ENCODE measurements at regions not wholly inside any gene's neighbourhood (a gene's known extent, or its start where the extent isn't known, plus 50 kb on each side); places are given as distances from the start of the nearest gene placed in this dataset.

GRCh38 chr3:104564045-104564643 lies 802.6 kb upstream of the ALCAM start:
- TF ChIP-seq, protein P1, sequence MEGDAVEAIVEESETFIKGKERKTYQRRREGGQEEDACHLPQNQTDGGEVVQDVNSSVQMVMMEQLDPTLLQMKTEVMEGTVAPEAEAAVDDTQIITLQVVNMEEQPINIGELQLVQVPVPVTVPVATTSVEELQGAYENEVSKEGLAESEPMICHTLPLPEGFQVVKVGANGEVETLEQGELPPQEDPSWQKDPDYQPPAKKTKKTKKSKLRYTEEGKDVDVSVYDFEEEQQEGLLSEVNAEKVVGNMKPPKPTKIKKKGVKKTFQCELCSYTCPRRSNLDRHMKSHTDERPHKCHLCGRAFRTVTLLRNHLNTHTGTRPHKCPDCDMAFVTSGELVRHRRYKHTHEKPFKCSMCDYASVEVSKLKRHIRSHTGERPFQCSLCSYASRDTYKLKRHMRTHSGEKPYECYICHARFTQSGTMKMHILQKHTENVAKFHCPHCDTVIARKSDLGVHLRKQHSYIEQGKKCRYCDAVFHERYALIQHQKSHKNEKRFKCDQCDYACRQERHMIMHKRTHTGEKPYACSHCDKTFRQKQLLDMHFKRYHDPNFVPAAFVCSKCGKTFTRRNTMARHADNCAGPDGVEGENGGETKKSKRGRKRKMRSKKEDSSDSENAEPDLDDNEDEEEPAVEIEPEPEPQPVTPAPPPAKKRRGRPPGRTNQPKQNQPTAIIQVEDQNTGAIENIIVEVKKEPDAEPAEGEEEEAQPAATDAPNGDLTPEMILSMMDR (IDR thresholded peaks at IDR 0.05; ENCODE audit: low read depth, low read length, missing control alignments) = peak; percentile 35
- no peak overlapping the region for H3K4me3 ChIP-seq (ENCODE audit: low read depth, low read length)
- DNase-seq (ENCODE audit: low read depth) = peak; percentile 13

- no peak overlapping the region for H3K4me3 ChIP-seq (ENCODE audit: low read depth, low read length)
- TF ChIP-seq, protein P1 (IDR thresholded peaks at IDR 0.05; ENCODE audit: low read depth, low read length, missing control alignments) = no peak
- DNase-seq (ENCODE audit: low read depth) = no peak
Measured at GRCh38 chr3:104566054-104566453, 800.7 kb upstream of the ALCAM start.

GRCh38 chr3:104575634-104576033 lies 791.1 kb upstream of the ALCAM start:
- DNase-seq (ENCODE audit: low read depth) = no peak
- TF ChIP-seq, protein P1 (IDR thresholded peaks at IDR 0.05; ENCODE audit: low read depth, low read length, missing control alignments) = no peak
- no peak overlapping the region for H3K4me3 ChIP-seq (ENCODE audit: low read depth, low read length)

DNA sequence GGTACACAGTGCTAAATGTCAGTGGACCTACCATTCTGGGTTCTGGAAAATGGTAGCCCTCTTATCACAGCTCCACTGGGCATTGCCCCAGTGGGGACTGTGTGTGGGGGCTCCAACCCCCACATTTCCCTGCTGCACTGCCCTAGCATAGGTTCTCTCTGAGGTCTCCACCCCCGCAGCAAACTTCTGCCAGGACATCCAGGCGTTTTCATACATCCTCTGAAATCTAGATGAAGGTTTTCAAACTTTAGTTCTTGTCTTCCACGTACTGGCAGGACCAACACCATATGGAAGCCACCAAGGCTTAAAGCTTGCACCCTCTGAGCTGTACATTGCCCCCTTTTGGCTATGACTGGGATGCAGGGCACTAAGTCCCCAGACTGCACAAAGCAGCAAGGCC lies 788.2 kb upstream of the ALCAM start:
- TF ChIP-seq, protein P1 (IDR thresholded peaks at IDR 0.05; ENCODE audit: low read depth, low read length, missing control alignments) = no peak
- no peak overlapping the region for H3K4me3 ChIP-seq (ENCODE audit: low read depth, low read length)
- no peak for DNase-seq (ENCODE audit: low read depth)

GRCh38 chr3:104582092-104582491 lies 784.6 kb upstream of the ALCAM start:
- DNase-seq (ENCODE audit: low read depth) = no peak

GRCh38 chr3:104584682-104585081 lies 782.0 kb upstream of the ALCAM start:
- H3K4me3 ChIP-seq (ENCODE audit: low read depth, low read length) = no peak overlapping the region
- TF ChIP-seq, protein P1 (IDR thresholded peaks at IDR 0.05; ENCODE audit: low read depth, low read length, missing control alignments) = no peak
- DNase-seq (ENCODE audit: low read depth) = no peak

More at GRCh38 chr3:104582092-104582491, 784.6 kb upstream of the ALCAM start:
- TF ChIP-seq, protein P1 (IDR thresholded peaks at IDR 0.05; ENCODE audit: low read depth, low read length, missing control alignments) = no peak
- no peak overlapping the region for H3K4me3 ChIP-seq (ENCODE audit: low read depth, low read length)

DNA sequence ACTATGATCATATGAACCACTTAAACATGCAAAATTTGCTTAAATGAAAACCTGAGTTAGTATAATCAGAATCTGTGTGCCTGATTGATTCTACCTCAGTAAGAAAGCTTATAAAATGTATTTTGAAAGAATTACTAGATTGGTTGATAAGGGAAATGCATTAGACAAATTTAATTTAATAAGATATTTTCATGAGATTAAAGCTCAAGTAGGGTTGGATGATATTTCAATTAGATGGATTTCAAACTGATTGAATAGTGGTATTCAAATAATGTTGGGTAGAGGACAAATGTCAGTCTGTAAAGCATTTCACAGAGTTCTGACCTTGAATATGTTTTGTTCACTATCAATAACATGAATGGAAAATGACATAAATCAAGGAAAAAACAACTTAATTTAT lies 780.4 kb upstream of the ALCAM start:
- TF ChIP-seq, protein P1 (IDR thresholded peaks at IDR 0.05; ENCODE audit: low read depth, low read length, missing control alignments) = no peak
- no peak overlapping the region for H3K4me3 ChIP-seq (ENCODE audit: low read depth, low read length)
- DNase-seq (ENCODE audit: low read depth) = no peak

Measured in GM12864 (cell line).